Common myeloid progenitor, CD34-positive (primary cell): ENCODE measurements at regions not wholly inside any gene's neighbourhood (a gene's known extent, or its start where the extent isn't known, plus 50 kb on each side); places are given as distances from the start of the nearest gene placed in this dataset.

Experiments used
- CTCF ChIA-PET: fragments of 350-600 bp; sonication (Branson Sonifier 250); formaldehyde crosslinking; loops from one replicate; lab custom pipeline; 2021; ENCODE audit warnings: antibody characterized with exemption; lab: Charles Lee
- POLR2A ChIA-PET: fragments of 350-600 bp; sonication (Branson Sonifier 250); formaldehyde crosslinking; loops from one replicate; lab custom pipeline; 2021; ENCODE audit warnings: antibody characterized with exemption; lab: Charles Lee
- DNase-seq, 3 donors: peaks; one replicate each; pipeline versions ENCODE4 v3.0.0 to v3.0.0-alpha.2; 2013
- H3K27ac ChIP-seq, 2 experiments: 1 replicate in 1 of 2; 2 replicates in 1 of 2; pipeline ENCODE4 v1.7.0; 2013; ENCODE audit warnings: inconsistent platforms in 2 of 2, low read length in 2 of 2, mild to moderate bottlenecking in 2 of 2, low read depth in 1 of 2, moderate library complexity in 1 of 2; ENCODE audit not compliant: severe bottlenecking in 2 of 2, insufficient read depth in 1 of 2, poor library complexity in 1 of 2
- H3K27me3 ChIP-seq, 5 experiments: replicated peaks in 2 of 5; 1 replicate in 3 of 5; 2 replicates in 2 of 5; pipeline versions ENCODE4 v1.6.1 to v1.7.0; 2013; ENCODE audit warnings: low read length in 4 of 5, mild to moderate bottlenecking in 2 of 5, moderate library complexity in 2 of 5, inconsistent platforms in 1 of 5; ENCODE audit not compliant: insufficient read depth in 5 of 5, control insufficient read depth in 4 of 5
- H3K36me3 ChIP-seq, 4 experiments: 1 replicate in 2 of 4; 2 replicates in 2 of 4; pipeline versions ENCODE4 v1.6.1 to v1.7.0; 2013; ENCODE audit warnings: low read length in 3 of 4, control low read depth in 1 of 4, mild to moderate bottlenecking in 1 of 4; ENCODE audit not compliant: control insufficient read depth in 4 of 4, insufficient read depth in 4 of 4
- H3K4me1 ChIP-seq, 4 experiments: 1 replicate in 3 of 4; 2 replicates in 1 of 4; pipeline versions ENCODE4 v1.6.1 to v1.7.1; 2013; ENCODE audit warnings: low read length in 3 of 4, mild to moderate bottlenecking in 3 of 4, control low read depth in 1 of 4, inconsistent platforms in 1 of 4, moderate library complexity in 1 of 4; ENCODE audit not compliant: control insufficient read depth in 4 of 4, insufficient read depth in 4 of 4; ENCODE audit errors: control extremely low read depth in 1 of 4
- H3K4me3 ChIP-seq, 7 experiments: 1 replicate in 4 of 7; 2 replicates in 3 of 7; pipeline versions ENCODE4 v1.5.1 to v1.7.0; 2013; ENCODE audit warnings: mild to moderate bottlenecking in 7 of 7, low read length in 6 of 7, moderate library complexity in 6 of 7, inconsistent platforms in 2 of 7, low read depth in 2 of 7, control low read depth in 1 of 7; ENCODE audit not compliant: insufficient read depth in 4 of 7, control insufficient read depth in 1 of 7; ENCODE audit errors: extremely low read depth in 1 of 7
- H3K9me3 ChIP-seq, 5 experiments: 1 replicate in 4 of 5; 2 replicates in 1 of 5; pipeline versions ENCODE4 v1.6.1 to v1.7.1; 2013; ENCODE audit warnings: low read length in 4 of 5, mild to moderate bottlenecking in 2 of 5, inconsistent platforms in 1 of 5, low read depth in 1 of 5, moderate library complexity in 1 of 5; ENCODE audit not compliant: control insufficient read depth in 4 of 5, insufficient read depth in 2 of 5; ENCODE audit errors: control extremely low read depth in 1 of 5
- WGBS: methylation state at CpG from one replicate; pipeline ENCODE4 v1.1.5; 2013; ENCODE audit not compliant: insufficient coverage; 5-methylcytosine and 5-hydroxymethylcytosine counted together

- Histone ChIP-seq H3K36me3 (no peaks in the 10 kb centered on the region), H3K27me3 (peaks cover 0 to 8% (median 3%) of the 10 kb centered on the region in 5 experiments), H3K27ac (no peak overlapping the region), H3K9me3 (peaks cover 0 to 12% (median 0%) of the 10 kb centered on the region in 5 experiments), H3K4me3 (no peak overlapping the region), H3K4me1 (no peaks in the 10 kb centered on the region)
- ChIA-PET POLR2A (no interaction called here), CTCF (interaction anchor here (1.0 kb wide), 1 partner anchor 15 kb away, joined by 3 read pairs; no protein-coding TSS in a partner anchor)
- WGBS: 100% methylated on average over 2 of the region's 2 CpGs
- no peak for DNase-seq
Observed at GRCh38 chr2:217204358-217204757, 344.5 kb upstream of the TNP1 start.

DNA sequence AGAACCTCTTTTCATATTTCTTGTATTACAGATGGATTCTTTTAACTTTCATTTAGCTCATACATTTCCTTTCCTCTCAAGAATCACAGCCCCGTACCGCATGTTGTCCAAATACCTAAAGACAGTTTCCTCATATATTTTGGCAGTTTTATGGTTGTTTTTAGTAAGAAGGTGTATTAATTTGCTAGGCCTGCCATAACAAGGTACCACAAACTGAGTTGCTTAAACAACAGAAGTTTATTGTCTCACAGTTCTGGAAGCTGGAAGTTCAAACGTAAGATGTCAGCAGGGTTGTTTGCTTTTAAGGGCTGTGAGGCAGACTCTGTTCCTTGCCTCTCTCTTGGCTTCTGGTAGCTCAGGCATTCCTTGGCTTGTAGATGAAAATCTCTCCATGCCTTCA, 343.2 kb upstream of the TNP1 start:
- Histone ChIP-seq H3K4me1 (no peaks in the 10 kb centered on the region), H3K9me3 (peaks cover 0 to 12% (median 2%) of the 10 kb centered on the region in 5 experiments), H3K27ac (no peak overlapping the region), H3K27me3 (peaks cover 0 to 6% (median 4%) of the 10 kb centered on the region in 5 experiments), H3K4me3 (no peak overlapping the region), H3K36me3 (no peaks in the 10 kb centered on the region)
- WGBS: 100% methylated on average over 1 of the region's 3 CpGs
- DNase-seq: no peak
- ChIA-PET POLR2A (no interaction called here), CTCF (no interaction called here)

DNA sequence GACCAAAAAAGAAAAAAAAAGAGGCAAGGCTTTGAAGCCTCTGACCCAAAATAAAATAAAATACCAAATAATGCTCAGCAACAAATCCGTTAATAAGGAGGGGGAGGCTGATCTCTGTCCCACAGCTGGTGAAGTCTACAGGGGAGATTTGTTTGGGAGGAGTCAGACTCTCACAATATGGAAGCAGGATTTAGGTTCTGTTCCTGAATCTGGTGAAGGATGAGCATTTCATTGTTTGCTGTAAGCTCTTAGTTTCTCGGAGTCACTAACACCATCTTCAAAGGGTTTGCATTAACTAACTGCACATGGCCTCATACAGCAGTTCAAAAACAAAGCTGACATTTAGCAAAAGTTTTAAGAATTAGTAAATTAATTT, 339.4 kb upstream of the TNP1 start:
- Histone ChIP-seq H3K36me3 (no peaks in the 10 kb centered on the region), H3K4me1 (no peaks in the 10 kb centered on the region), H3K27ac (no peak overlapping the region), H3K9me3 (peaks cover 0 to 20% (median 6%) of the 10 kb centered on the region in 5 experiments), H3K27me3 (peaks cover 0 to 12% (median 4%) of the 10 kb centered on the region in 5 experiments), H3K4me3 (no peak overlapping the region)
- no CpG with 5 or more reads among the region's 2 CpGs for WGBS
- CTCF ChIA-PET: no interaction called here
- DNase-seq: no peak
- POLR2A ChIA-PET: no interaction called here

GRCh38 chr2:217195658-217196446, 336.0 kb upstream of the TNP1 start:
- ChIA-PET CTCF (no interaction called here), POLR2A (no interaction called here)
- Histone ChIP-seq H3K4me3 (no peak overlapping the region), H3K9me3 (peaks cover 0 to 9% (median 6%) of the 10 kb centered on the region in 5 experiments), H3K36me3 (no peaks in the 10 kb centered on the region), H3K4me1 (no peaks in the 10 kb centered on the region), H3K27me3 (peaks cover 0 to 12% (median 3%) of the 10 kb centered on the region in 5 experiments), H3K27ac (no peak overlapping the region)
- DNase-seq: no peak
- whole genome bisulfite sequencing: 86% methylated on average over 6 of the region's 7 CpGs

DNA sequence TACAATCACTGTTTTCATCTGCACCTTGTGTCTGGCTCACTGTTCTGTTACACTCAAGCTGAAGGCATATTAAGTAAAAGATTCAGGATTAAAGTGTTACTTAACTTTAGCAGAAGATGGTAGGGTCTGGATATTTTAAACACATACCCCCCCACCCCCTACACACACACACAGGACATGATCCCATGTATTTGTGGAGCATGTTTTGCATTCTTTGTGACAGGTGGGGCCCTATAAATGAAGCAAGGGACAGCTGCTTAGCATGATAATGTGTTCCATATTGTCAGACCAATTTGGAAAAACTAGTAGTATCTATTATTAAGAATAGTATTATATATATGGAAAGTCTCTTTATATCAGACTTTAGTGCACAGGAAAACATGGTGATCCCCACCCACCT, 335.2 kb upstream of the TNP1 start:
- Histone ChIP-seq H3K27ac (no peak overlapping the region), H3K9me3 (peaks cover 0 to 9% (median 6%) of the 10 kb centered on the region in 5 experiments), H3K4me1 (no peaks in the 10 kb centered on the region), H3K4me3 (no peak overlapping the region), H3K27me3 (peaks cover 0 to 9% (median 3%) of the 10 kb centered on the region in 5 experiments), H3K36me3 (no peaks in the 10 kb centered on the region)
- ChIA-PET CTCF (no interaction called here), POLR2A (no interaction called here)
- no peak for DNase-seq

DNA sequence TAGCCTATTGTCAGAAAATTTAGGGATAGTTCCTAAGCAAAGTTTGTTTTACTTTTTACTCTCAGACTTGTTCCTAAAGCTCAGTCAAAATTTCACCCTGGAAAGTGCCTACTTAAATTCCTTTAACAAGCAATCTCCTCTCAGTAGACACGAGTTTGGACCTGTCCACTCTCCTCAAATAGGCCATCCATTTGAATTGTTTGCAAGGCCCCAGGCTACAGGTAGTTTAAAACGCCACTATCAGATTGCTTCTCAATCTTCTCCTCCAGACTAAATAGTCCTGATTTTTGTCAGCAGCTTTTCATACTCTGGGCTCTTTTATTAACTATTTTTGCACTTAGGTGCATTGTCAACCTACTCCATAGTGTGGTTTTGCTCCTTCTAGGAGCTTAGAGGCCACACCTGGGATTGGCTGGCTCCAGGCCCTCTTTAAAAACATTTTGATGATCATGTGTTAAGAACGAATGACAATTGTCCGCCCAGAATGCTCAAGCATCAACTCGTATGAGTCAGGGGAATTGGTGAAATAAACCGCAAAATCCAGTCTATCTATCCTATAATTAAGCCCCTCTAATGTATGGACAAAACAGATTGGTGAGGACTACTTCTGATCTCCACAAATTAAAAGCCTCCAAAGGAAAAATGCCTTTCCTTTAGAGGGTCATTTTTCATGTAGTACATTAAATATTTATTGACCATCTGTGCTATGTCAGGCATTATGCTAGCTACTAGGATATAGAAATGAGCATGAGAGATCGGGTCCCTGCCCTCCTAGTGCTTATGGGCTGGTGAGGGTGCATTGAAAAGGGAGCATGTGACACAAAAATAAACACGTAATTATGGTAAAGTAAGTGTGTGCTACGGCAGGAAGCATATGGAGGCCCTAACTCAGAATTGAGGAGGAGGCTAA, 333.8 kb upstream of the TNP1 start:
- DNase-seq: no peak
- ChIA-PET POLR2A (no interaction called here), CTCF (no interaction called here)
- Histone ChIP-seq H3K36me3 (no peaks in the 10 kb centered on the region), H3K9me3 (peaks cover 0 to 9% (median 6%) of the 10 kb centered on the region in 5 experiments), H3K4me1 (no peaks in the 10 kb centered on the region), H3K27me3 (peaks cover 0 to 10% (median 0%) of the 10 kb centered on the region in 5 experiments), H3K4me3 (no peak overlapping the region), H3K27ac (no peak overlapping the region)
- 93% methylated on average over 7 of the region's 9 CpGs for WGBS
